ENCODE measurements at regions not wholly inside any gene's neighbourhood (a gene's known extent, or its start where the extent isn't known, plus 50 kb on each side); places are given as distances from the start of the nearest gene placed in this dataset.

GRCh38 chr21:24727803-24728440, 879.4 kb downstream of the MRPL39 start:
- no peaks in the 10 kb centered on the region for H3K4me1 ChIP-seq
- H3K36me3 ChIP-seq: no peaks in the 10 kb centered on the region
- no peak overlapping the region for H3K4me3 ChIP-seq
- H3K27me3 ChIP-seq: no peaks in the 10 kb centered on the region
- TF ChIP-seq POLR2AphosphoS5 (IDR thresholded peaks at IDR 0.05; ENCODE audit: insufficient read depth in 1 of 2, low read depth in 1 of 2) (no peak), CTCF (IDR thresholded peaks at IDR 0.05) (no peak), POLR2A (IDR thresholded peaks at IDR 0.05) (no peak)
- DNase-seq (ENCODE audit: extremely low spot score in 2 of 2): no peak
- H3K27ac ChIP-seq: no peak overlapping the region
- H3K9me3 ChIP-seq: no peaks in the 10 kb centered on the region
- intact Hi-C loops (cut with DNase I): no loop called here

- no peak overlapping the region for H3K4me3 ChIP-seq
- H3K27me3 ChIP-seq: no peaks in the 10 kb centered on the region
- H3K36me3 ChIP-seq: no peaks in the 10 kb centered on the region
- intact Hi-C loops (cut with DNase I): no loop called here
- no peaks in the 10 kb centered on the region for H3K9me3 ChIP-seq
- DNase-seq (ENCODE audit: extremely low spot score in 2 of 2): no peak
- H3K27ac ChIP-seq: no peak overlapping the region
- TF ChIP-seq POLR2AphosphoS5 (IDR thresholded peaks at IDR 0.05; ENCODE audit: insufficient read depth in 1 of 2, low read depth in 1 of 2): no peak
- no peak for TF ChIP-seq CTCF (IDR thresholded peaks at IDR 0.05)
- H3K4me1 ChIP-seq: no peaks in the 10 kb centered on the region
Measured at GRCh38 chr21:24716281-24716918, 890.9 kb downstream of the MRPL39 start.

- no peak for DNase-seq (ENCODE audit: extremely low spot score in 2 of 2)
- H3K4me3 ChIP-seq: no peak overlapping the region
- no peak overlapping the region for H3K27ac ChIP-seq
- H3K4me1 ChIP-seq: no peaks in the 10 kb centered on the region
- no peaks in the 10 kb centered on the region for H3K9me3 ChIP-seq
- no peak for TF ChIP-seq POLR2AphosphoS5 (IDR thresholded peaks at IDR 0.05; ENCODE audit: insufficient read depth in 1 of 2, low read depth in 1 of 2)
- no peaks in the 10 kb centered on the region for H3K27me3 ChIP-seq
- intact Hi-C loops (cut with DNase I): no loop called here
- H3K36me3 ChIP-seq: no peaks in the 10 kb centered on the region
Measured at GRCh38 chr21:24714646-24715200, 892.6 kb downstream of the MRPL39 start.

GRCh38 chr21:24705201-24705600, 902.1 kb downstream of the MRPL39 start:
- H3K27ac ChIP-seq: no peak overlapping the region
- H3K4me1 ChIP-seq: no peaks in the 10 kb centered on the region
- no peaks in the 10 kb centered on the region for H3K36me3 ChIP-seq
- DNase-seq (ENCODE audit: extremely low spot score in 2 of 2): no peak
- no peaks in the 10 kb centered on the region for H3K27me3 ChIP-seq
- no peaks in the 10 kb centered on the region for H3K9me3 ChIP-seq
- intact Hi-C loops (cut with DNase I): no loop called here
- no peak overlapping the region for H3K4me3 ChIP-seq
- TF ChIP-seq POLR2A (IDR thresholded peaks at IDR 0.05) (no peak), POLR2AphosphoS5 (IDR thresholded peaks at IDR 0.05; ENCODE audit: insufficient read depth in 1 of 2, low read depth in 1 of 2) (no peak), CTCF (IDR thresholded peaks at IDR 0.05) (no peak)

- Histone ChIP-seq H3K27ac (no peak overlapping the region), H3K4me3 (no peak overlapping the region), H3K9me3 (no peaks in the 10 kb centered on the region), H3K27me3 (no peaks in the 10 kb centered on the region), H3K4me1 (no peaks in the 10 kb centered on the region), H3K36me3 (no peaks in the 10 kb centered on the region)
- intact Hi-C loops (cut with DNase I): no loop called here
- no peak for DNase-seq (ENCODE audit: extremely low spot score in 2 of 2)
- no peak for TF ChIP-seq POLR2A (IDR thresholded peaks at IDR 0.05)
- TF ChIP-seq POLR2AphosphoS5 (IDR thresholded peaks at IDR 0.05; ENCODE audit: insufficient read depth in 1 of 2, low read depth in 1 of 2): no peak
Measured at GRCh38 chr21:24693779-24694178, 913.5 kb downstream of the MRPL39 start.

- Histone ChIP-seq H3K36me3 (no peaks in the 10 kb centered on the region), H3K4me1 (no peaks in the 10 kb centered on the region), H3K27ac (no peak overlapping the region), H3K4me3 (no peak overlapping the region), H3K9me3 (no peaks in the 10 kb centered on the region), H3K27me3 (no peaks in the 10 kb centered on the region)
- TF ChIP-seq POLR2A (IDR thresholded peaks at IDR 0.05): no peak
- no peak for TF ChIP-seq CTCF (IDR thresholded peaks at IDR 0.05)
- no peak for TF ChIP-seq POLR2AphosphoS5 (IDR thresholded peaks at IDR 0.05; ENCODE audit: insufficient read depth in 1 of 2, low read depth in 1 of 2)
- intact Hi-C loops (cut with DNase I): no loop called here
- no peak for DNase-seq (ENCODE audit: extremely low spot score in 2 of 2)
Measured at GRCh38 chr21:24681456-24681855, 925.8 kb downstream of the MRPL39 start.

Data from vagina (tissue), 2 donors.